Fibroblast of skin of abdomen (primary cell): ENCODE measurements at regions not wholly inside any gene's neighbourhood (a gene's known extent, or its start where the extent isn't known, plus 50 kb on each side); places are given as distances from the start of the nearest gene placed in this dataset.
"Not testable (repeated sequence)": the region's sequence is repeated elsewhere in the genome, so short reads cannot be mapped to it uniquely, and the experiment has no call there.

Experiments
- DNase-seq: peaks from one replicate; pipeline ENCODE4 v3.0.0-alpha.2; 2013

GRCh38 chr16:58885528-58886170 is 151.5 kb upstream of the GOT2 start:
- peak; percentile 25 for DNase-seq

GRCh38 chr16:58884141-58884540 is 150.0 kb upstream of the GOT2 start:
- no peak for DNase-seq

- DNase-seq: no peak
Observed at GRCh38 chr16:58883131-58883530, 149.0 kb upstream of the GOT2 start.

- DNase-seq: no peak
Observed at GRCh38 chr16:58882292-58882691, 148.2 kb upstream of the GOT2 start.

GRCh38 chr16:58878641-58879040 is 144.5 kb upstream of the GOT2 start:
- not testable (repeated sequence) for DNase-seq

GRCh38 chr16:58866935-58867334 is 132.8 kb upstream of the GOT2 start:
- no peak for DNase-seq

GRCh38 chr16:58863761-58864160 is 129.6 kb upstream of the GOT2 start:
- no peak for DNase-seq

- no peak for DNase-seq
Observed at GRCh38 chr16:58863042-58863441, 128.9 kb upstream of the GOT2 start.

- DNase-seq: no peak
Observed at GRCh38 chr16:58862334-58863021, 128.4 kb upstream of the GOT2 start.

- no peak for DNase-seq
Observed at GRCh38 chr16:58859958-58860669, 126.0 kb upstream of the GOT2 start.

- DNase-seq: not testable (repeated sequence)
Observed at GRCh38 chr16:58858577-58858976, 124.5 kb upstream of the GOT2 start.

GRCh38 chr16:58855291-58855863 is 121.3 kb upstream of the GOT2 start:
- no peak for DNase-seq

- DNase-seq: no peak
Observed at GRCh38 chr16:58853854-58854791, 120.0 kb upstream of the GOT2 start.

- no peak for DNase-seq
Observed at GRCh38 chr16:58850678-58851020, 116.5 kb upstream of the GOT2 start.

- DNase-seq: no peak
Observed at GRCh38 chr16:58850019-58850677, 116.0 kb upstream of the GOT2 start.

- peak; percentile 4 for DNase-seq
Observed at GRCh38 chr16:58848662-58849002, 114.5 kb upstream of the GOT2 start.

GRCh38 chr16:58847902-58848661 is 114.0 kb upstream of the GOT2 start:
- peak; percentile 7 for DNase-seq

- DNase-seq: not testable (repeated sequence)
Observed at GRCh38 chr16:58846226-58846625, 112.1 kb upstream of the GOT2 start.

- DNase-seq: peak; percentile 55
Observed at GRCh38 chr16:58843675-58844074, 109.6 kb upstream of the GOT2 start.

- DNase-seq: no peak
Observed at GRCh38 chr16:58842746-58843145, 108.6 kb upstream of the GOT2 start.

- no peak for DNase-seq
Observed at GRCh38 chr16:58842156-58842555, 108.0 kb upstream of the GOT2 start.
